HG03575 (cell line): ENCODE measurements at regions not wholly inside any gene's neighbourhood (a gene's known extent, or its start where the extent isn't known, plus 50 kb on each side); places are given as distances from the start of the nearest gene placed in this dataset.
"Not testable (repeated sequence)": the region's sequence is repeated elsewhere in the genome, so short reads cannot be mapped to it uniquely, and the experiment has no call there.

Experiments used
- ATAC-seq: cut with Tn5 transposase; IDR thresholded peaks from one replicate; pipeline ENCODE4 v1.9.1; 2021; ENCODE audit not compliant: unreplicated experiment, insufficient number of reproducible peaks, low FRiP score; ENCODE audit errors: extremely low read depth

- ATAC-seq: no peak
Measured at GRCh38 chr6:112501705-112502104, 154.6 kb downstream of the RFPL4B start.

DNA sequence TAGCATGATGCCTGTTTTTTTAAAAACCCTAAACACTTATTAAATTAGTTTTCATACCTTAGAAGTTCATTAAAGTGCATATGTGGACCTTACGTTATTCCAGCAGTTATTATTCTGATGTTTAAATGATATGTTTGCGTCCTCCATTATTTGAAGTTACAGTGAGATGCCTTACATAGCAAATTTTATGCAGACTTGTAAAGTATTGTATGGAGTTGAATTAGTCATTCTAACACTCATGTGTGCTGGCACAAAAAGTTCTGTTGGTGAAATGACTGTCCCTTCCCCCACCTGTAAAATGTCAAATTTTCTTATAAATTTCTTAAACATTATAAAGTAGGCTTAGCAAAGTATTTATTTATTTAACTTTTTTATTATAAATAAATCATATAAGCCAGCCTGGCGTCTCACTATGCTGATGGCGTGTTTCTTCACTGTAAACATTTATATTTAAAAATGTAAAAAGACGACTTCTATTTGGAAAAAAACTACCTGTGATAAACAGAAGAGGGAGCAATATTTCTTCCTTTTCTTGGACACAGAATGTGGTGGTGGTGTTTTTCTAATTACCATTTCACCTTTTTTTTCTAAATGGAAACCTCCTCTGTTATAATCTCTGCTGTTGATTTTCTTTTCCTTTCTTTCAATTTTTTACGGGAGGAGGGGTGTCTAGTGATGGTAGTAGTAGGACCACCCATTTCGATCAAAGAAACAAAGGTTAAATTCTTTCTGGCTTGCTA, 155.4 kb downstream of the RFPL4B start:
- ATAC-seq: no peak

DNA sequence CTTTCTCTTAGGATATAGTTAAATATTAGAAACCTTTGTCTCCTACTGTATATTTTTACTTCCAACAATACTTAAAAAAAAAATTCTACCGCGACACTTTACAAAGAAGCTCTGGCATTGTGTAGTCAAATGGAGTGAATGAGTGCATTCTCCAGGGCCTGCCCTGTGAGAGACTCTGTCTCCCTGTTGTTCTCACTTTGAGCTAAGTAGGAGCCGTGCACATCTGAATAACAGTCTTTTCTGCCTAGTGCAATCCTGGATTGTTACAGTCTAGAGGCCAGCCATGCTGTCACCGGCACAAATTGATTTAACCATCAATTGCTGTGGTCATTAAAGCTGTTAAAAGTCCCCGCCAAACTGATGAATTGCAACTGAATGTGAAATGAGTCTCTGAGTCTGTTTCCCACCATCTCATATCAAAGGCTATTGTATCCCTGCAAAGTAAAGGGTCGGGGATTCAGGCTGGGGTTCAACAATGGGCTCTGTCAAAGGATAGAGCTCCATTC, 156.0 kb downstream of the RFPL4B start:
- no peak for ATAC-seq

DNA sequence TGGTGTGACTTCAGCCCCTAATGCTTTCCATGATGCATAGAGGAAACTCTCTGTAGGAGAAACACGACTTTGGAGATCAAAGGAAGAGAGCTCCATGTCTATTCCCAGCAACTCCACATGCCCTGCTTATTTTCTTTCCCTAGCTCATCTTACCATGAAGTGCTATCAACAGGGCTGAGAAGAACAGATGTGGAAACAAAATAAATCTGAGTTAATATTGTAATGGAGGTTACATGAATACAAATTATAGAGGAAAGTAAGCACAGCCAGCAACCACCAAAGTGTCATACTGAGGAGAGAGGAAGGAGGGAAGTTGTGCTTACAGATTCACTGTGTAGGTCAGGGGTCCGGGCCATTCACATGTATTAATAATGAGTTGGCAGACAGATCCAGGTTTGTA, 157.5 kb downstream of the RFPL4B start:
- no peak for ATAC-seq

- no peak for ATAC-seq
Measured at GRCh38 chr6:112511441-112511840, 164.3 kb downstream of the RFPL4B start.

GRCh38 chr6:112513175-112513574, 166.0 kb downstream of the RFPL4B start:
- ATAC-seq: no peak

- no peak for ATAC-seq
Measured at GRCh38 chr6:112522587-112522986, 175.5 kb downstream of the RFPL4B start.

GRCh38 chr6:112524071-112524470, 176.9 kb downstream of the RFPL4B start:
- no peak for ATAC-seq

- ATAC-seq: no peak
Measured at GRCh38 chr6:112525749-112526148, 178.6 kb downstream of the RFPL4B start.

GRCh38 chr6:112526594-112526993, 179.5 kb downstream of the RFPL4B start:
- no peak for ATAC-seq

- not testable (repeated sequence) for ATAC-seq
Measured at GRCh38 chr6:112528306-112528705, 181.2 kb downstream of the RFPL4B start.

- ATAC-seq: no peak
Measured at GRCh38 chr6:112535816-112536215, 188.7 kb downstream of the RFPL4B start.

DNA sequence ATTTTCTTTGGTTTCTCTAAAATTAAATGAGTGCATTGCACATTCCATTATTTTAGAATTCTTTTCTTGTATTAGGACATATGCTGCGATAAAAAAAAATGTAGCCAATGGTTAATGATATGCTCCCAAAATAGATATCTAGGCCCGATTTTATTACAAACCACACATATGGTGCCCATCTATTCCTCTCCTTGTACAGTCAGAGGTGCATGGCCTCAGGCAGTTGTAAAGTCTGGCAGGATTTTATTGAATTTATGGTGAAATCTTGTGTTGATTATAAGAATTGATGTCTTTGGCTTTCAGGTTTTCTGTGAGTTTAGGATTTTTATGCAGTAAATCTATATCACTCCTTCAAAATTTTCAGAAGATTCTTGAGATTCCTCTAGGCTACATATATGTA, 192.2 kb downstream of the RFPL4B start:
- ATAC-seq: no peak

DNA sequence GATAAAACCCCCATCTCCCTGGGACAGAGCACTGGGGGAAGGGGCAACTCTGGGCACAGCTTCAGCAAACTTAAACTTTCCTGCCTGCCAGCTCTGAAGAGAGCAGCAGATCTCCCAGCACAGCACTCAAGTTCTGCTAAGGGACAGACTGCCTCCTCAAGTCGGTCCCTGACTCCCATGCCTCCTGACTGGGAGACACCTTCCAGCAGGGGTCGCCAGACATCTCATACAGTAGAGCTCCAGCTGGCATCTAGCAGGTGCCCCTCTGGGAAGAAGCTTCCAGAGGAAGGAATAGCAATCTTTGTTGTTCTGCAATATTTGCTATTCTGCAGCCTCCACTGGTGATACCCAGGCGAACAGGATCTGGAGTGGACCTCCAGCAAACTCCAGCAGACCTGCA, 194.7 kb downstream of the RFPL4B start:
- ATAC-seq: not testable (repeated sequence)

- not testable (repeated sequence) for ATAC-seq
Measured at GRCh38 chr6:112547321-112548085, 200.4 kb downstream of the RFPL4B start.

- no peak for ATAC-seq
Measured at GRCh38 chr6:112549749-112550148, 202.6 kb downstream of the RFPL4B start.

- no peak for ATAC-seq
Measured at GRCh38 chr6:112557435-112557834, 210.3 kb downstream of the RFPL4B start.

GRCh38 chr6:112557961-112558360, 210.8 kb downstream of the RFPL4B start:
- no peak for ATAC-seq

- ATAC-seq: no peak
Measured at GRCh38 chr6:112560651-112561050, 213.5 kb downstream of the RFPL4B start.
